ENCODE measurements at regions not wholly inside any gene's neighbourhood (a gene's known extent, or its start where the extent isn't known, plus 50 kb on each side); places are given as distances from the start of the nearest gene placed in this dataset.
"Not testable (repeated sequence)": the region's sequence is repeated elsewhere in the genome, so short reads cannot be mapped to it uniquely, and the experiment has no call there.

GRCh38 chr2:236998758-236999157, 86.9 kb upstream of the COPS8 start:
- DNase-seq, result peak; percentile 7

GRCh38 chr2:237000481-237000880, 85.2 kb upstream of the COPS8 start:
- DNase-seq, result no peak

- DNase-seq, result not testable (repeated sequence)
Measured at GRCh38 chr2:237005341-237005740, 80.3 kb upstream of the COPS8 start.

GRCh38 chr2:237011206-237011795, 74.4 kb upstream of the COPS8 start:
- DNase-seq, result peak; percentile 18

- no peak for DNase-seq
Measured at GRCh38 chr2:237012004-237012403, 73.7 kb upstream of the COPS8 start.

GRCh38 chr2:237012577-237013267, 73.0 kb upstream of the COPS8 start:
- peak; percentile 51 for DNase-seq

GRCh38 chr2:237016121-237016915, 69.4 kb upstream of the COPS8 start:
- no peak for DNase-seq

- no peak for DNase-seq
Measured at GRCh38 chr2:237020090-237020489, 65.6 kb upstream of the COPS8 start.

- DNase-seq, result no peak
Measured at GRCh38 chr2:237022533-237022932, 63.2 kb upstream of the COPS8 start.

GRCh38 chr2:237024255-237024654, 61.4 kb upstream of the COPS8 start:
- DNase-seq, result no peak

- peak; percentile 93 for DNase-seq
Measured at GRCh38 chr2:237025090-237025865, 60.4 kb upstream of the COPS8 start.

- DNase-seq, result peak; percentile 73
Measured at GRCh38 chr2:237026981-237027711, 58.5 kb upstream of the COPS8 start.

- no peak for DNase-seq
Measured at GRCh38 chr2:237027712-237028029, 58.0 kb upstream of the COPS8 start.

GRCh38 chr2:237030382-237030781, 55.3 kb upstream of the COPS8 start:
- DNase-seq, result no peak

GRCh38 chr2:237033536-237034060, 52.1 kb upstream of the COPS8 start:
- DNase-seq, result no peak

GRCh38 chr2:237035781-237036475, 49.8 kb upstream of the COPS8 start:
- no peak for DNase-seq

Data from fibroblast of skin of back (primary cell).